WERI-Rb-1 (cell line): ENCODE measurements at regions not wholly inside any gene's neighbourhood (a gene's known extent, or its start where the extent isn't known, plus 50 kb on each side); places are given as distances from the start of the nearest gene placed in this dataset.

Source experiments
- DNase-seq: peaks from one replicate; pipeline ENCODE4 v3.0.0-alpha.2; 2020
- H3K27ac ChIP-seq: fragments of 250-450 bp; sonication (Bioruptor Pico); 2 replicates; pipeline ENCODE4 v1.5.1; 2020; ENCODE audit warnings: mild to moderate bottlenecking, moderate library complexity
- H3K27me3 ChIP-seq: fragments of 250-450 bp; sonication (Bioruptor Pico); 2 replicates; pipeline ENCODE4 v1.5.1; 2021; ENCODE audit warnings: mild to moderate bottlenecking, low read depth, moderate library complexity; ENCODE audit not compliant: insufficient read depth, severe bottlenecking
- H3K36me3 ChIP-seq: fragments of 250-450 bp; sonication (Bioruptor Pico); 2 replicates; pipeline ENCODE4 v1.5.1; 2020; ENCODE audit warnings: mild to moderate bottlenecking, moderate library complexity
- H3K4me3 ChIP-seq: 2 replicates; pipeline ENCODE4 v1.5.1; 2011; ENCODE audit warnings: low read depth, mild to moderate bottlenecking, control low read depth, low read length
- H3K9me3 ChIP-seq: fragments of 250-450 bp; sonication (Bioruptor Pico); 2 replicates; pipeline ENCODE4 v1.5.1; 2021; ENCODE audit warnings: mild to moderate bottlenecking, moderate library complexity; ENCODE audit not compliant: severe bottlenecking
- CTCF ChIP-seq: IDR thresholded peaks from 2 replicates; pipeline ENCODE4 v1.5.1; 2011; ENCODE audit warnings: low read depth, mild to moderate bottlenecking, control low read depth, inconsistent platforms, low read length

DNA sequence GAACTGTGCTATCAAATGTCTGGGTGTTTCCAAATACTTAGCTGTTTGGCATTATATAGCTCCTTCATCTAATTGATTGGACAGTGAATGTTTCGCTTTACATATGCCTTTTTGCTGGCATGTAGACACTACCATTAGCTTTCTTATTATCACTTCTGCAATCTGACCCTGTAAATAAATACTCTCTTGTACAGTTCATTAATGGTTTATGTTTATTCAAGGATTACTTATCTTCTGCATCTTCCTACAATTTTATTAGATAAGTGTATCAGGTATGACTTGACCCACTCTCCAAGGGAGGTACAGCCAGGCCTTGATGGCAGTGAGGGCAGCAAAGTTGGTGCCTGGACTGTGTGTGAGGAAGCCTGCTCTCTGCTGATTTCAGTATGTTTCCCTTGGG is 614.1 kb upstream of the SETBP1 start:
- Histone ChIP-seq H3K27me3 (peaks cover 44% of the 10 kb centered on the region), H3K4me3 (no peak overlapping the region), H3K27ac (no peak overlapping the region), H3K36me3 (no peaks in the 10 kb centered on the region), H3K9me3 (no peaks in the 10 kb centered on the region)
- no peak for TF ChIP-seq CTCF
- no peak for DNase-seq

- no peak overlapping the region for H3K4me3 ChIP-seq
- H3K27ac ChIP-seq, result no peak overlapping the region
- no peaks in the 10 kb centered on the region for H3K36me3 ChIP-seq
- no peak for TF ChIP-seq CTCF
- DNase-seq, result no peak
- H3K9me3 ChIP-seq, result no peaks in the 10 kb centered on the region
- peaks cover 42% of the 10 kb centered on the region for H3K27me3 ChIP-seq
Measured at GRCh38 chr18:44067186-44067585, 613.5 kb upstream of the SETBP1 start.

DNA sequence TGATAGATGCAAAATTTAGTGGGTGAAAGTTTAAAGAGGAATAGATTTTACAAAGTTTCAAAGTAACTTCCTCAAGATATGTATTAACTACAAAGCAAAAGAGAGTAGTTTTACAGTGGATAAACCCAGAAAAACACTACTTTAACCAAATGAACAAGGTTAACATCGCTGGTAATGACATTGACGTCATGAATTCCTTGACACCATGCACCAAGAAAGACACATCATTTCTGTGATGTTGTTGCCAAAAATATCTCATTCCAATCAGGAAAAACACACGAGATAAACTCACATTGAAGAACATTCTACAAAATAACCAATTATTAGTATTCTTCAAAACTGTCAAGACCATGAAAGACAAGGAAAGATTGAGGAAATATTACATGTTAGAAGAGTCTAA is 605.6 kb upstream of the SETBP1 start:
- Histone ChIP-seq H3K4me3 (no peak overlapping the region), H3K27me3 (peaks cover 11% of the 10 kb centered on the region), H3K9me3 (no peaks in the 10 kb centered on the region), H3K27ac (no peak overlapping the region), H3K36me3 (no peaks in the 10 kb centered on the region)
- no peak for DNase-seq
- no peak for TF ChIP-seq CTCF

DNA sequence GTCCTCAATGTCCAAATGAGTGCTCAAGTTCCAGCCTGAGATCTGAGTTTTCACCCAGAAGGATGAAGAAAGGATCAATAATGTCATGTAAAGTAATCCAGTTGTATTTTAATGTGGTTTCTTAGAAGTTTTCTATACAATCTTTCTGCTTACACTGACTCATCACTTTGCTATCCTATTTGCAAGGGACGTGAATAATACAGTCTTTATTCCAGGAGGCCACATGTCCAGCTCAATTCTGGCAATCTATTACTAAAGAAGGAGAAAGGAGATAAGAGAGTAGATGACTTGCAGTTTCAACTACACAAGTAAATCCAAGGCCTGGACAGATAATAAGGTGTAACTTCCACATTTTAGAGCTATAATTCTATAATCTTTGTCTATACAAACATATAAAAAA is 601.1 kb upstream of the SETBP1 start:
- H3K9me3 ChIP-seq, result no peaks in the 10 kb centered on the region
- H3K4me3 ChIP-seq, result no peak overlapping the region
- no peak overlapping the region for H3K27ac ChIP-seq
- TF ChIP-seq CTCF, result no peak
- H3K36me3 ChIP-seq, result no peaks in the 10 kb centered on the region
- DNase-seq, result no peak
- H3K27me3 ChIP-seq, result peaks cover 9% of the 10 kb centered on the region

DNA sequence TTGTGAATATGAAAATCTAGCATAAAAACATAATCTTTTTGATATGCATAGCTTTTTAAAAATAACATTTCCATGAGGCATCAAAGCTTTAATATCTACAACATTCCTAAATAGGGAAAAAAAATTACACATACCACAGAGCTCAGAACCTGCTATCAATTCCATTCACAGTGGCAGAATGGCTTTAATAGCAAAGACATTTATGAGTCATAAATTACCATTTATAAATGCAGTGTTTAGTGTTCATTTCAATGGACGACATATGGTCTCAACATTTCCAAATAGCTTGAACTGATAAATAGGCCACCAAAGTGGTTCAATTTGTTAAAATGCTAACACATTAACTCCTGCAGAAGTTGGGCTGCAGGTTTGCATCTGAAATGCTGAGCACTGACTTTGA is 600.6 kb upstream of the SETBP1 start:
- H3K27ac ChIP-seq, result no peak overlapping the region
- H3K27me3 ChIP-seq, result peaks cover 9% of the 10 kb centered on the region
- no peak overlapping the region for H3K4me3 ChIP-seq

More for the DNA sequence above, 600.6 kb upstream of the SETBP1 start:
- Histone ChIP-seq H3K36me3 (no peaks in the 10 kb centered on the region), H3K9me3 (no peaks in the 10 kb centered on the region)
- no peak for DNase-seq
- no peak for TF ChIP-seq CTCF
